ENCODE measurements at regions not wholly inside any gene's neighbourhood (a gene's known extent, or its start where the extent isn't known, plus 50 kb on each side); places are given as distances from the start of the nearest gene placed in this dataset.

DNA sequence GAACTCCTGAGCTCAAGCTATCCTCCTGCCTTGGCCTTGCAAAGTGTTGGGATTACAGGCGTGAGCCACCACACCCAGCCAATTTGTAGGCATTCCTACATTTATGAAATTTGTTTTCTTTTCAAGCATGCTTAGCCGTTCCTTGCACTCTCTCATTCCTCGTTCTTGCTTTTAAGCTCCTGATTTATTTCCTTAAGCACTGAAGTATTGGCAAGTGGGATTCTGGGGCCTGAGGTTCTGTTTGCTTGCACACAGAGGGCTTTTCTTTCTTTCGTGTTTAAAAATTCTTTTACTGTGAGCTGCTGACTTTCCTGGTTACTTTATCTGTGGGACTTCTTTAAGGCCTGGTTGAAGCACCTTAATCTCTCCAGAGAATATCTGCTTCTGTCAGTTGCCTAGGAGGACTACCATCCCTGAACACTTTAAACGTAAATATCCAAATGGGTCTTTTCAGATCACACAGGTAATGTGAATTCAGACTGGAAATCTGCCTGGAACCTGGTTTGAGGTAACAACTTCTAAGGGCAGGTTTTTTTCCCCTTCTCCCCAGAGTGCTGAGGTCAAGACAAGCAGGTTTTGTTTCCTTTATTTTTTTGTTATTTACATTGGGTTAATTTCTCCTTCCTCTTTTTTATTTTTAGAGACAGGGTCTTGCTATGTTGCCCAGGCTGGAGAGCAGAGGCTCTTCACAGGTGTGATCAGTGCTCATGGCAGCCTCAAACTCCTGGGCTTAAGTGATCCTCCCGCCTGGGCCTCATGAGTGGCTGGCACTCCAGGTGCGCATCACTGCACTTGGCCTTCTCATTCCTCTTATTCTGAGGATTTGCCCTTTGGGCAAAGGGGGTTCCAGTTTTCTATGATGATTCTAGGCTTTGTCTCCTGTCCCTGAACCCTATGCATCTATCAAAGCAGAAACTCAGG is 102.9 kb downstream of the PFKFB3 start:
- no peak overlapping the region for H3K4me3 Mint-ChIP-seq
- no peak overlapping the region for H3K27ac Mint-ChIP-seq
- CTCF ChIA-PET = interaction anchor here (0.6 to 1.4 kb wide), 3 partner anchors 15 to 96 kb away, joined by 3 to 4 read pairs (median 3); no protein-coding TSS in a partner anchor
- no peaks in the 10 kb centered on the region for H3K27me3 Mint-ChIP-seq
- H3K9me3 Mint-ChIP-seq = peaks cover 12% of the 10 kb centered on the region
- DNase-seq = no peak
- POLR2A ChIA-PET = no interaction called here
- peaks cover 9% of the 10 kb centered on the region for H3K4me1 Mint-ChIP-seq
- peaks cover 23% of the 10 kb centered on the region for H3K36me3 Mint-ChIP-seq (ENCODE audit: low read depth)

DNA sequence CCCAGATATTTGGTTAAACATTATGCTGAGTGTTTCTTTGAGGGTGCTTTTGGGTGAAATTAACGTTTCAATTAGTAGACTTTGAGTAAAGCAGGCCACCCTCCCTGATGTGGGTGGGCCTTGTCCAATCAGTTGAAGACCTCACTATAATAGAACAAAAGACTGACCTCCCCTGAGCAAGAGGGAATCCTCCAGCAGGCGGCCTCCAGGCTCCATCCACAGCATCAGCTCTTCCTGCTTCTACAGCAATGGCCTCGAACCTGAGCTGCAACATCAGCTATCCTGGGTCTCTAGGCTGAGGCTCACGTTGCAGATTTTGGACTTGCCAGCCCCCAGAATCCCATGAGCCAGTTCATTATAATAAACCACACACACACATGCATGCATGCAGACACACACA is 104.2 kb downstream of the PFKFB3 start:
- Mint-ChIP-seq H3K9me3 (peaks cover 12% of the 10 kb centered on the region), H3K36me3 (ENCODE audit: low read depth) (peaks cover 19% of the 10 kb centered on the region), H3K27me3 (no peaks in the 10 kb centered on the region), H3K4me3 (no peak overlapping the region), H3K4me1 (peaks cover 11% of the 10 kb centered on the region), H3K27ac (peak overlapping the region; percentile 25)
- ChIA-PET CTCF (interaction anchor here (1.0 kb wide), 1 partner anchor 104 kb away, joined by 5 read pairs; the partner anchor contains the start of gene PFKFB3), POLR2A (no interaction called here)
- DNase-seq = no peak

DNA sequence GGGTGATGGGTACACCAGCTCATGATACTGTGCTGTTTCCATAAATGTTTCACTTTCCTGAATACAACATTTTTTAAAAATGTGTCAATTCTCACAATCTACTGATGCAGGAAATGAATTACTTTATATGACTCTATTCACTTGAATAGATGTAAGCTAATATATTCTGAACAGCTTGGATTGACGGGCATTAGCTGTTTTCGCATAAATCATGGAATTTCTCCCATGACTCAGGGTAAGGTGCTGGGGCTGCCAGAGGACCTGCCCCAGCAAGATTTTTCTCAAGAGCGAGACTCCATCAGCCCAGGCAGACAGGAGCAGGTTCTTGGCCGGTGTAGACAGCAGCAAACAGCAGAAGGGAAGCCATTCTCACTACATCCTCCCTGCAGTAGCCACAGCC is 107.1 kb downstream of the PFKFB3 start:
- H3K4me3 Mint-ChIP-seq = no peak overlapping the region
- peaks cover 11% of the 10 kb centered on the region for H3K4me1 Mint-ChIP-seq
- H3K36me3 Mint-ChIP-seq (ENCODE audit: low read depth) = peaks cover 19% of the 10 kb centered on the region
- H3K27ac Mint-ChIP-seq = no peak overlapping the region
- no peak for DNase-seq
- ChIA-PET POLR2A (no interaction called here), CTCF (interaction anchor here (0.5 to 1.1 kb wide), 2 partner anchors 9 to 338 kb away, joined by 3 to 4 read pairs; no protein-coding TSS in a partner anchor)
- H3K27me3 Mint-ChIP-seq = no peaks in the 10 kb centered on the region
- H3K9me3 Mint-ChIP-seq = peaks cover 12% of the 10 kb centered on the region

DNA sequence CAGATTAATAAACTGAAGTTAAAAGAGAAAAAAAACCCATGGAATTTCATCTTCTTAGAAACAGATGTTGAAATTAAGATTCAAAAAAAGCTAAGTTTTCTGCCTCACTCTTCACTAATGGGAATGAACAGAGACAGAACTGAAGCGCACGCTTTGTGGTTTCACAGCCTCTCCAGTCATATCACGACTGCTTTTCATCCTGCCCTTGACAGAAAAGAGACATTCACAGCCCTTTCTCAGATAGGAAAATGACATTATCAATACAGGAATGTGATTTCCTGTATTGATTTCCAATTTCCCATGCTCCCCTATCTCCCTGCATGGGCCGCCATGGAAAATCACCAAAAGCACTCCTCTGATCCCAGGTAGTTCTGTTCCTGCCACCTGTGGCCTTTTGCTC is 108.2 kb downstream of the PFKFB3 start:
- CTCF ChIA-PET = interaction anchor here (0.6 kb wide), 1 partner anchor 8 kb away, joined by 3 read pairs; no protein-coding TSS in a partner anchor
- no peaks in the 10 kb centered on the region for H3K27me3 Mint-ChIP-seq
- peaks cover 11% of the 10 kb centered on the region for H3K4me1 Mint-ChIP-seq
- DNase-seq = no peak
- H3K27ac Mint-ChIP-seq = no peak overlapping the region
- H3K9me3 Mint-ChIP-seq = peaks cover 12% of the 10 kb centered on the region
- peaks cover 13% of the 10 kb centered on the region for H3K36me3 Mint-ChIP-seq (ENCODE audit: low read depth)
- POLR2A ChIA-PET = no interaction called here
- no peak overlapping the region for H3K4me3 Mint-ChIP-seq

DNA sequence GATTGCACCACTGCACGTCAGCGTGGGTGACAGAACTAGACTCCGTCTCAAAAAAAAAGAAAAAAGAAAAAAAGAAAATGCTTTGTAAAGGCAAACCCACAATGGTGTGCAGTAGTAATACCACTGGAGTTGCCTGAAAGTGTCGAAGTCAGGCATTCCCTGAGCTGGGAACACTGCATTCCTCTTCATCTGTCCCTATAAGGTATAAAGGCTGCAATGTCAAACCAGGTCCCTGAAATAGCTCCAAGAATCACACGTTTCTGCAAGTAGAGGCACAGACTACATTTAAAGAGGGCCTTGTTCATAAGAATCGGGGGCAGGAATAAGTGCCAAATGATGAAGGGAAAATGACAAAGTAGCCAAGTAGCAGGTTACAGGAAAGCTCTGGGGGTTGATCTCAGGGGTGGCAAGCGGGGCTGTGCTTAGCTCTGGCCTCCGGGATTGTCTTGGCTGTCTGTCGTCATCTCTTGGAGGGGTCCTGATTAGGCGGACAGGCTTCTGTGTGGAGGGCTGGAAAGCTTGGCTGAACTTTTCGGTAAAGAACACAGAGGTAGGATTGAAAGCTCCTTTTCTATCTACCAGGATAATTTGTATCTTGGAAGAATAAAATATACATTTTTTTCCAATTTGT is 109.1 kb downstream of the PFKFB3 start:
- Mint-ChIP-seq H3K36me3 (ENCODE audit: low read depth) (peaks cover 10% of the 10 kb centered on the region), H3K27me3 (no peaks in the 10 kb centered on the region), H3K4me1 (peaks cover 11% of the 10 kb centered on the region), H3K4me3 (no peak overlapping the region), H3K27ac (no peak overlapping the region), H3K9me3 (peaks cover 10% of the 10 kb centered on the region)
- ChIA-PET POLR2A (no interaction called here), CTCF (interaction anchor here (0.7 to 1.6 kb wide), 7 partner anchors 10 to 89 kb away, joined by 3 to 8 read pairs (median 3); no protein-coding TSS in a partner anchor)
- DNase-seq = no peak

DNA sequence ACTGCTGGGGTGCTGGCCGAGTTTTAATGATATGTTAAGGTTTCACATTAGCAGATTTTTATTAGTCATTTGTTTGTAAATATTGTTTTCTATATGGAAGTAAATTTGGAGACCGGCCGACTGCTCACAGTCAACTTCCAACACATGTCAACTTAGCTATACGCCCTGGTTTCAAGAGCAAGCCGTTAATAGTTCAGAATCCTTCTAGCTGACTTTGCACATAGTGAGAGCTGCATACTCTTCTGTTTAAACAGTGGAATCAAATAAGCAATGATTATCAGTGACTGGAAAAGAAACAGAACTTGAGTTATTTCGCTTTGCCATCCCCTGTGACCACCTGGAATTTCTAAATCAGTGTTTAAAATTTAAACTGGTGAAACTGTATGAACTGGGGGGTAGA is 109.9 kb downstream of the PFKFB3 start:
- POLR2A ChIA-PET = no interaction called here
- no peak overlapping the region for H3K27ac Mint-ChIP-seq
- CTCF ChIA-PET = interaction anchor here (0.8 to 1.6 kb wide), 6 partner anchors 11 to 140 kb away, joined by 3 to 8 read pairs (median 4); no protein-coding TSS in a partner anchor
- DNase-seq = no peak
- peaks cover 6% of the 10 kb centered on the region for H3K9me3 Mint-ChIP-seq
- H3K36me3 Mint-ChIP-seq (ENCODE audit: low read depth) = peaks cover 5% of the 10 kb centered on the region
- H3K4me1 Mint-ChIP-seq = peaks cover 13% of the 10 kb centered on the region
- H3K4me3 Mint-ChIP-seq = no peak overlapping the region
- H3K27me3 Mint-ChIP-seq = no peaks in the 10 kb centered on the region

DNA sequence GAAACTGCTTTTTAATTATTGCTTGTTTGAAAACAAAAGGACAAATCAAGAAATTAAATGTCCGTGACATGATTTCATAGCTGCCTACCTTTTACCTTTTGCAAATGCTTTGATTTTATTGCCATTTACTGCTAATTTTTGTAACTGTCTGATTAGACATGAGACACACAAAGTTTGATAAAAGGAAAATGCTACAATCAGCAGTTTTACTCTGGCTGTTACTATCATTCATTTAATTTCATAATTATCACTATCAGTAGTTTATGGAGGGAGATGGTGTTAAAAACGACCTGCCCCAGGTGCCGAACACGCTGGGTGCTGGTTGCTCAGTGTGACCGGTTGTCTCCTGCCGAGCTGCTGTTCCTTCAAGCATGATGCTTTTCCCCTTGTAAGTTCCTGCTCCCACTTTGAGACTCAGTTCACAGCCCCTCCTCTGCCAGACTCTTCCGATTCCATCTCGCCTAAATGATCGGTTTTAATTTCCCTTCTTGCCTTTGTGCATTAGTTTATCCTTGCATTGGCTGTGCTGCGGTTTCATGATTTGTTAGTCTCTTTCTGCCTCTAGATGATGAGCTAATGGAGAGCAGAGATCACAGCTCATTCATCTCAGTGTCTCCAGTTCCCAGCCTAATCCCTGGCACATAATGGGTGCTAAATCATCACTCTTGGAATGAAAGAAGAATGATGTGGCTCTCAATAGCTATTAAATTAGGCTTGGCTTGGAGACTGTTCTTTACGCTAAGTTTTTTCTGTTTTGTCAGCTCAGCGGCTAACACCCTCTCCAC is 110.6 kb downstream of the PFKFB3 start:
- CTCF ChIA-PET = interaction anchor here (0.8 to 1.6 kb wide), 5 partner anchors 14 to 140 kb away, joined by 3 to 8 read pairs (median 3); no protein-coding TSS in a partner anchor

DNA sequence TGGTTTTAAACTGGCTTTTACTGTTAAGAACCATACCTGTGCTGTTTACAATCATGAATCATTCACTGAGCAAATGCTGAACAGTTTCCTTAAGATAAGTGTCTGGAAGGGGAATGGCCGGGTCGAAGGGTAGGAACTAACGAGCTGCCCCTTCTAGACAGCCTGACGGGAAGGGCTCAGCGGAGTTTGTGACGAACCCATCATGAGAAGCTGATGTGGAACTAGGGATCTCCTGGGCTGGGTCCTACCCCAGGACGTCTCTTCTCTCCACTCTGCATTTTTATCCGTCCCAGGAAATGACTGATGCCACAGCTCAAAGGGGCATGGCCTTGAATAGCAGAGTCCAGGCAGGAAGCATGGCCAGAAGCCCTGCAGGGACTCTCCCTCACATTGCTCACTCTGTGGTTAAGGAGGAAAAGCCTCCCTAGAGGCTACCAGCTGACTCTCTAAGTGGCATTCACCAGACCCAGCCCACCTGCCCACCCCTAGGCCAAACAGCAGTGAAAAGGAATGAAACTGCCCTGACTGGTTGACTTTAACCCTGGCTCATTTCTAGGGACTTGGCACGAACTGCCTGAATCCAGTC is 112.0 kb downstream of the PFKFB3 start:
- no peaks in the 10 kb centered on the region for H3K27me3 Mint-ChIP-seq
- H3K27ac Mint-ChIP-seq = no peak overlapping the region
- DNase-seq = no peak
- POLR2A ChIA-PET = no interaction called here
- peaks cover 14% of the 10 kb centered on the region for H3K4me1 Mint-ChIP-seq
- CTCF ChIA-PET = interaction anchor here (0.6 to 1.3 kb wide), 2 partner anchors 71 to 348 kb away, joined by 3 to 6 read pairs; no protein-coding TSS in a partner anchor
- no peak overlapping the region for H3K4me3 Mint-ChIP-seq
- peaks cover 5% of the 10 kb centered on the region for H3K9me3 Mint-ChIP-seq
- H3K36me3 Mint-ChIP-seq (ENCODE audit: low read depth) = peaks cover 6% of the 10 kb centered on the region

More for the DNA sequence above, 110.6 kb downstream of the PFKFB3 start:
- POLR2A ChIA-PET = no interaction called here
- no peak overlapping the region for H3K4me3 Mint-ChIP-seq
- peaks cover 5% of the 10 kb centered on the region for H3K9me3 Mint-ChIP-seq
- H3K27me3 Mint-ChIP-seq = no peaks in the 10 kb centered on the region
- DNase-seq = no peak
- H3K27ac Mint-ChIP-seq = no peak overlapping the region
- H3K36me3 Mint-ChIP-seq (ENCODE audit: low read depth) = peaks cover 2% of the 10 kb centered on the region
- peaks cover 13% of the 10 kb centered on the region for H3K4me1 Mint-ChIP-seq

DNA sequence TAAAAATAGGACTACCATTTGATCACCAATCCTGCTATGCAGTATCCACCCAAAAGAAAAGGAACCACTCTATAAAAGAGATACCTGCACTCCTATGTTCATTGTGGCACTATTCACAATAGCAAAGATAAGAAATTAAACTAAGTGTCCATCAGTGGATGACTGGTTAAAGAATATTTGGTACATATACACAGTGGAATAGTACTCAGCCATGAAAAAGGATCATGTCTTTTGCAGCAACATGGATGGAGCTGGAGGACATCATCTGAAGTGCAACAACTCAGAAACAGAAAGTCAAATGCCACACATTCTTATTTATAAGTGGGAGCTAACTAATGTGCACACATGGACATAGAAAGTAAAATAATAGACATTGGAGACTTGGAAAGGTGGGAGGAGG is 116.4 kb downstream of the PFKFB3 start:
- Mint-ChIP-seq H3K4me1 (peaks cover 5% of the 10 kb centered on the region), H3K4me3 (no peak overlapping the region), H3K36me3 (ENCODE audit: low read depth) (peaks cover 6% of the 10 kb centered on the region), H3K27ac (no peak overlapping the region), H3K9me3 (peaks cover 5% of the 10 kb centered on the region), H3K27me3 (no peaks in the 10 kb centered on the region)
- CTCF ChIA-PET = interaction anchor here (0.6 kb wide), 1 partner anchor 9 kb away, joined by 3 read pairs; no protein-coding TSS in a partner anchor
- DNase-seq = no peak
- POLR2A ChIA-PET = no interaction called here

DNA sequence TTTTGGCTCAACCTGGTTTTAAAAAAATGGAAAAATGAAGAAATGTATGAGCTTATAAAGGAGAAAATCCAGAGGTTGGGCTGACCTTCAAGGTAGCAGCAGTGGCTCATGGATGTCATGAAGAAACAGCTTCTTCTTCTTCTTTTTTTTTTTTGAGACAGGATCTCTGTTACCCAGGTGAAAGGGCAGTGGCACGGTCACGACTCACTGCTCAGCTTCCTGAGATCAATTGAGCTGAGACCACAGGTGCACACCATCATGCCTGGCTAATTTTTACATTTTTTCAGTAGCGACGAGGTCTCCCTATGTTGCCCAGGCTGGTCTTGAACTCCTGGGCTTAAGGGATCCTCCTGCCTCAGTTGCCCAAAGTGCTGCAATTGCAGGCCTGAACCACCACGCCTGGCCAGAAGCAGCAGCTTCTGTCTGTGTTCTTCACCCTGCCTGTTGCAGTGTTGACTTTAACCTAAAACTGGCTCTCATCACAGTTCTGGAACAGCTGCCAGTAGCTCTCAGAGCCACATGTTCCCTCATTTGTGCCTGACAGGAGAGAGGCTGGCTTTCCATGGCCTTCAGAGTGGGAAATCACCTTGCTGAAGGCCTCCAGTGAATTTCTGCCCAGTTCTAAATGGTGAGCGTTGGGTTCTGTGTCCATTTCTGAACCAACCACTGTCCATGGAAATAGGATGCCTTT is 117.7 kb downstream of the PFKFB3 start:
- CTCF ChIA-PET = interaction anchor here (0.6 to 1.1 kb wide), 6 partner anchors 15 to 549 kb away, joined by 3 to 4 read pairs (median 4); no protein-coding TSS in a partner anchor
- Mint-ChIP-seq H3K4me1 (peaks cover 5% of the 10 kb centered on the region), H3K9me3 (peaks cover 5% of the 10 kb centered on the region), H3K36me3 (ENCODE audit: low read depth) (peaks cover 6% of the 10 kb centered on the region), H3K27ac (no peak overlapping the region), H3K27me3 (no peaks in the 10 kb centered on the region), H3K4me3 (no peak overlapping the region)
- no peak for DNase-seq
- POLR2A ChIA-PET = no interaction called here

DNA sequence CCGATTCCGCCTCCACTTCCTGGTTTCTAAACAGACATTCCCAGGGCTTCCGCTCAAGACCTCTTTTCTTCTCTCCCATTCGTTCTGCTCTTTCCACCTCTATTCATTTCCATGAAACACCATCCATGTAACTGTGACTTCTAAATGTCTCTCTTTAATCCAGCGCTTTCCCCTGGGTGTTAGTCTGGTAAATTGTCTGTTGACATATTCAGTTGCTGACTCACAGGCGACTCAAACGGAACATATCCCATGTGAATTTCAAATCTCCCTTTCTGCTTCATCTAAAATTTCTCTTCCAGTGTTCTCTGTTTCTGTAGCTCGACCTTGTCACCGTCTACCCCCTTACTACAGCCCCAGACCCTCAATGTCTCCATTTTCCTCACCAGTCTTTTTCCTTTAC is 119.1 kb downstream of the PFKFB3 start:
- H3K9me3 Mint-ChIP-seq = peaks cover 4% of the 10 kb centered on the region
- H3K36me3 Mint-ChIP-seq (ENCODE audit: low read depth) = peaks cover 6% of the 10 kb centered on the region
- ChIA-PET POLR2A (no interaction called here), CTCF (no interaction called here)
- H3K27me3 Mint-ChIP-seq = no peaks in the 10 kb centered on the region
- DNase-seq = no peak
- H3K4me3 Mint-ChIP-seq = no peak overlapping the region
- H3K4me1 Mint-ChIP-seq = peaks cover 5% of the 10 kb centered on the region
- no peak overlapping the region for H3K27ac Mint-ChIP-seq

DNA sequence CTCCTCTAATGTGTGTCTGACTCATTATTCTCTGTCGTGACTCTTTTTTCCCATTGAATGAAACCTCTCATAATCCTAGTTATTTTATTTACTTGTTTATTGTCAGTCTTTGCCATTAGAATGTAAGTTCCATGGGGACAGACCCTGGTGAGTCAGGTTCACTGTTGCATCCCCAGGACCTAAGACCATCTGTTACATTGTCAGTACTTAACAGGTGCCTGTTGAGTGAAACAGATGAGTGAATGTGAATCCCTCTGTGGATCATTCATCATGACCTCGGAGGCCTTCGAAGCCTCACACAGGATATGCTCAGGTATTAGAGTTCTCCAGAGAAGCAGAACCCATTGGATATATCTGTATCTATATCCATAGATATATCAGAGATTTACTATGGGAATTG is 120.1 kb downstream of the PFKFB3 start:
- POLR2A ChIA-PET = no interaction called here
- DNase-seq = no peak
- Mint-ChIP-seq H3K36me3 (ENCODE audit: low read depth) (peaks cover 4% of the 10 kb centered on the region), H3K4me1 (peaks cover 3% of the 10 kb centered on the region), H3K4me3 (no peak overlapping the region), H3K27me3 (no peaks in the 10 kb centered on the region), H3K27ac (no peak overlapping the region), H3K9me3 (no peaks in the 10 kb centered on the region)
- CTCF ChIA-PET = no interaction called here
